Stimulated activated CD8-positive, alpha-beta memory T cell treated with anti-CD3 and anti-CD28 coated beads, Interleukin-15, amount 100 ng/mL, for 24 hours (primary cell): ENCODE measurements at regions not wholly inside any gene's neighbourhood (a gene's known extent, or its start where the extent isn't known, plus 50 kb on each side); places are given as distances from the start of the nearest gene placed in this dataset.

Source experiments
- DNase-seq: peaks from one replicate; pipeline ENCODE4 v3.0.0-alpha.2; 2020; ENCODE audit warnings: low read depth

DNA sequence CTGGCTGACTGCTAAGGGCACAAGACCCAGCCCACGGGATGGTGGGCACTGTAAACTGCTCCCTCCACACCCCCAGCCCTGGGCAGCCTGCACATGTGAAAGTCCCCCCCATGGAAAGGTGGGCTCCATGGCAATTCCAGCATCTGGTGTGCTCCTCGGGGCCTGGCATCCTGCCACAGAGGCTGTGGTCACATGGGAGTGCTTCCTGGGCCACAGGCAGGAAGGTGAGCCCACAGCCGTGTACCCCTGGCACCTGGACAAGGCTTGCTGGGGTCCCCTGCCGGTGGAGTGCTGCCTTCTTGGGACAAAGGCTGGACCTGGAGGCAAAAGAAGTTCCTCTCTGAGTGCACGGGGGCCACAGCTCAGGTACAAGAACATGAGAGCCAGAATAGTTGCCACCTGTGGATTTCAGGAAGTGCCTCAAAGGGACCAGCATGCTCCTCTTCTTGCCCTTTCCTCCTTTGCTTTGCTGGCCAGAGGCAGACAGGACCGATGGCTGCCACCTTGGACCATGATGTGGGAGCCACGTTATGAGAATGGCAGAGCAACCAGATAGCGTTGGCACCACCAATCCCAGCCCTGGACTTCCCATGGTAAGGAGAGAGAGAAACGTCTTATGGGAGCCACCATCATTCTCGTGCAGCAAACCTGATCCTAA lies 120.2 kb upstream of the MLN start:
- DNase-seq = no peak

DNA sequence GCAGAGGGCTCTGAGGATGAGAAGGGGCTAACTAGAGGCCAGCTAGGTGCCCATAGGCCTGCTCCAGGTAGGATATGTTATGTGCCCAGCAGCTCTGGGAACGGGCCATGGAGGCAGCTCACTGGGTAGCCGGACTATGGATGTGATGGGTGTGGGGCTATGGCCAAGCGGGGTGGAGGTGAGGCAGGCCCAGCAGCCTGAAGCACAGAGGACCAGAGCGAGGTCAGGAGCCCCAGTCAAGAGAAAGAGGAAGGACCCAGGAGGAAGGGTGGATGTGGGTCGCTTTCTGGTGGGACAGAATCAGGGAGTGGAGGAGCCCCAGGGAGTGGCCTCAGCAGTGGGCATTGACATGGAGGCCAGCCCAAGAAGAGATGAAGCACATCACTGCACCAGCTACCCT lies 117.9 kb upstream of the MLN start:
- no peak for DNase-seq

GRCh38 chr6:33918175-33918695 lies 114.4 kb upstream of the MLN start:
- no peak for DNase-seq

- DNase-seq = no peak
Observed at GRCh38 chr6:33915134-33915533, 111.3 kb upstream of the MLN start.

DNA sequence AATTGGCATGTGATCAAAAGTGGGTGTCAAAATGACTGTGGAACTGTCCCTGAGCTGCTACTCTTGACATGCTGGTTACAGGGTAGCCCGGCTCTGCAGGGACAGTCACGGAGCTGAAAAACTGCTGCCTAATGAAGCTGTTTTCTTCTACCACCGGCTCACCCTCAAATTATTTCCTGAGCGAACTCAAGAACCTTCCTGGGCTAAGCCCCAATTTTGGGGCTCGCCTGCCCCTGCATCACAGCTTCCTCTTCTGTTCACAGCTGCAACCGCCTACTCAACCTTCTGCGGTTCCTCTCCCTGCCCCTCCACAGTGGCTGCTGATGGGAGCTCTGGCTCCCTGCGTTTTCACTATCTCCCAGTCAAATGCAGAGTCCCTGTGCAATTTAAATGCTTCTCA lies 110.8 kb upstream of the MLN start:
- DNase-seq = no peak

- DNase-seq = no peak
Observed at GRCh38 chr6:33912195-33912594, 108.4 kb upstream of the MLN start.

GRCh38 chr6:33911488-33911887 lies 107.7 kb upstream of the MLN start:
- DNase-seq = no peak

GRCh38 chr6:33910594-33910993 lies 106.8 kb upstream of the MLN start:
- DNase-seq = no peak

DNA sequence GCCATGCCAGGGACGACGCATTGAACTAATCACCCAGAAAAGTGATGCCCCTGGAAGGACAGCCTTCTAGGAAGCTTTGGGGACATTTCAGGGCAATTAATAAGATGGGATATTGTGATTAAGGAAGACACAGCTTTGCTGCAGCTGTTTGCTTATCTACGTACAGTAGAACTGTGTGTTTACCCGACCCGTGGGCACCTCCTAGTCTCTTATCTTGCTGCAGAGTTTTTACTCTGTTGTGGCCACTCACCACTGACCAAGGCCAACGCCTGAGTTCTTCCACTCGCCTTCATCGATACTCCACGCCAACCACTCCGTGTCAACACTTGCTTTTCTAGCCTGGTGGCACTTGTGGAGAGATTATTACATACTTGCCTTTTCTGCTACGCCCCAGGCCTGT lies 105.9 kb upstream of the MLN start:
- no peak for DNase-seq

- DNase-seq = no peak
Observed at GRCh38 chr6:33908025-33908424, 104.2 kb upstream of the MLN start.

DNA sequence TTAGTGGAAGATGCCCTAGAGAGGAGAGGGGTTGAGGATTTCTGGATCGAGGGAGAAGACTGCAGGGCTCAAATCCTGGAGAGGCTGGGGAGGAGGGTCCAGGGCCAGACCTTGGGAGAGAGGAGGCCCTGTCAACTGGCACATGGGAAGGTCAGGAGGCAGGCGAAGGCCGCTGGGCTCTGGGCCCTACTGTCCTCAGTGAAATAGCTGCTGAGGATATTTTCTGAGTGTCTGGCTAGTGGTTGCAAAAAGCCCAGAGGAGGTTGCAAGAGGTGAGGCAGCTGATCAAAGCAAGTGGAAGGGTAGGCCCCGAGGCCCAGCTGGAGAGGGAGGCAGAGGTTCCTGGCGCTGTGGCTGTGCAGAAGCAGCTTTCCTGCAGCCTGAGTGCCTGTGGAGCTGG lies 103.4 kb upstream of the MLN start:
- DNase-seq = no peak

DNA sequence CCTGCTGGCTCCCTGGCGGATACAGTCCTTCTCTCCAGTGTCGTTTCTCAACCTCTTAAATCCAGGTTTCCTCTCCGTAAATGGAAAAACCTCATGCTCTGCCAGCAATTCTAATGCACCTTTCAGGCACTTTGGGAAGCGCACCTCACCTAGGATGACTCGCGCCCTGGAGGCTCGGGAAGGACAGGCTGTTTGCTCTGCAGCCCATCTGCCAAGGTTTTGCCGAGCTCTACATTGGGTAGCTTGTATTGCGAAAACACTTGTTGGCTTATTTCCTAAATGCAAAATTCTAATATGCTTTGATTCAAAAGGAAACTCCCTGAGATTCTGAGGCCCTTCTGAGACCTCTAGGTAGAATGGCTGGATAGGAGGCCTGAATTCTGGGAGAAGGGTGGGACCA lies 102.6 kb upstream of the MLN start:
- DNase-seq = no peak

DNA sequence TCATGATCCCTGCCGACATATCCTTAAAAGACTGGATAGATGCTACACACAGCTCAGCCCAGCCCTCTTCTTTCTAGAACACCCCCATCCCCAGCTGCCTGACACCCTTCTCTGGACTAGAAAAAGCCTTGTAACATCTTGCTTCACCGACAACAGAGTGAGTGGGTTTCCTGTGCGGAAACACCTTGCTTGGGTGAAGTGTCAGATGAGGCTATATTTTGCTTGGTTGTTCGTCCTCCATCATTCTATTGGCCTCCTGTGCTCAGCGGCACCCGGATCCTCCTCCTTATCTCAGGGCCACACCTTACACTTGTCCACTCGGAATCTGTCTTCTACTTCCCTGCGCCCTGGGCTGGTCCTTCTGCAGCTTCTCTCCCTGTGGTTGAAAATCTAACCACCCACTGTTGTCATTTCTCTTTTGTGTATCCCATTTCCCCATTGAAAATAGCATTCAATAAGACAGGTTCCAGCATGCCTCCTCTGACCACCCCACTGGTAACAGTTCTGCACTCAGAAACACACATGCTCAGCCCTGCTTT lies 101.3 kb upstream of the MLN start:
- no peak for DNase-seq

- no peak for DNase-seq
Observed at GRCh38 chr6:33904747-33905065, 100.9 kb upstream of the MLN start.

- no peak for DNase-seq
Observed at GRCh38 chr6:33904050-33904746, 100.4 kb upstream of the MLN start.

- DNase-seq = no peak
Observed at GRCh38 chr6:33903579-33903978, 99.8 kb upstream of the MLN start.

DNA sequence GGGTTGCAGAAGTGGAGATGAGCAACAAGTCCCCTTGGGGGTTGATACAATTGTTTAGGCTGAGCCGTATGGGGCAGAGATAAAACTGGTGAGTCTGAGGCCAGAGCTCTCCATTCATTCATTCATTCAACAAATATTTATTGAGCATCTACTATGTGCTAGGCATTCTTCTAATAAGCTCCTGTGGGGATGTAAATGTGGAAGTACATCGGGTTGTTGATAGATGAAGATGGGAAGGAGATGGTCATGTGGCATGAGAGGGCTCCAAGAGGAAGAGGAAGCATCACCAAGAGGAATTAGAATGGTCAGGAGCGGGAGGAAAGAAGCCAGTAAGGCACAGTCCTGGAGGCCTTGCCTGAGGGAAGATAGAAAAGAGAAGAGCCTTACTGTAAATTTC lies 98.7 kb upstream of the MLN start:
- DNase-seq = no peak

- DNase-seq = no peak
Observed at GRCh38 chr6:33901822-33902456, 98.1 kb upstream of the MLN start.

GRCh38 chr6:33898771-33899170 lies 95.0 kb upstream of the MLN start:
- DNase-seq = no peak

DNA sequence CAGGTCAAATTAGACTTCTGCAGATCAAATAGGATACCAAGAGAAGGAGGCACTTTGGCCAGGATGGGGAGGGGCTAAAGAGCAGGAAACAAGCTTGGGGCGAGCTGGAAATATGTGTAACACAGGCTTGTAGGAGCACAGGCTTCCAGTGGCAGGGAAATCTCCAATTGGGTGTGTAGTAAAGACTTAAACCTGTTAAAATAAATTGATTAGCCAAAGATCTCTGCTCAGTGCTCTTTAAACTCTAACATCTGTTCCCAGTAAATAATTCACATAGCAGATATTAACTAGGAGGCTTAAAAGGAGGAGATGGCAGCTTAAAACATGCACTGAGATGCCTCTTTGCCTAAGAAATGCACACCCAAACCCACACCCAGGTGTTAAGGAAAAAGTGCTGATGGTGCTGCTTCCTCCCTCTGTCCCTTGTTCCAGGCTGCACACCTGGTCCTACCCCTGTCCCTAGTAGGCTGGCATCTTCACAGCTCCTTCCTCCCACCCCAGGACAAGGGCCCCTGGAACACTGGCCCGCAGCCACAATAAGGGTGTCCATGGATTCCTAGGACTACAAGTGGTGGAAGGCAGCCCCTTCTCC lies 93.5 kb upstream of the MLN start:
- no peak for DNase-seq

DNA sequence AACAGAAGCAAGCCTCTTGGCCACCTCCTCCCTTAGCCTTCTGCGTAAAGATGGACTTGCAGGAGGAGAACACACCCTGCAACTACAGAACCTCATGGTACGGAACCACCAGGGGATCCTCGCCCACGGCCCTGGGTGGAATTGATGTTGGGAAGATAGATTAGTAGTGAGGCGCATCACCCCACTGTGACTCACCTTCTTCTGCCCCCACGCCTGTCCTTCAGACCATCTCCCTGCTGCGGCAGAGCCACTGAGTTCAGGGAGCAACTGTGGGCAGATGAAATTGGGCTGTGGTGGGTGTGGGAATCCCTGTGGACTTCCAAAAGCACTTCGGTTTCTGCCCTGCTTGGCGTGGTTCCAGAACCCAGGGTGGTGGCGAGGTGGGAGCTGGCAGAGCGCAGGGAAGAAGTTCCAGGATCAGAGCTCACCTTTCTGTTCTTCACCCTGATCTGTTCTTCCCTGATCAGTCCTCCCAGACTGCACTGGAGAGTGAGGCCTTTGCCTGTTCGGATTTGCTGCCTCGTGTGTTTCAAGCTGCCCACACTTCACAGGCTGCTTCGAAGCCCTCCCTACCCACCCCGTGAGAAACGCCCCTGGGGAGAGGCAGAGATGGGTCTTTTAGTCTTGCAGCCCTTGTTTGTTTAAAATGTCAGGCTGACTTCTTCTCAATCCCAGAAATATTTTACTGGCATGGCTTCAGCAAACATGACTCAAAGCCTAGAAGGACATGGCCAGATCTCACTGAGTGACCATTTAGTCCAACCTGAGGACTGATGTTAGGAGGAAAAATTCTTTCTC lies 92.8 kb upstream of the MLN start:
- DNase-seq = no peak

DNA sequence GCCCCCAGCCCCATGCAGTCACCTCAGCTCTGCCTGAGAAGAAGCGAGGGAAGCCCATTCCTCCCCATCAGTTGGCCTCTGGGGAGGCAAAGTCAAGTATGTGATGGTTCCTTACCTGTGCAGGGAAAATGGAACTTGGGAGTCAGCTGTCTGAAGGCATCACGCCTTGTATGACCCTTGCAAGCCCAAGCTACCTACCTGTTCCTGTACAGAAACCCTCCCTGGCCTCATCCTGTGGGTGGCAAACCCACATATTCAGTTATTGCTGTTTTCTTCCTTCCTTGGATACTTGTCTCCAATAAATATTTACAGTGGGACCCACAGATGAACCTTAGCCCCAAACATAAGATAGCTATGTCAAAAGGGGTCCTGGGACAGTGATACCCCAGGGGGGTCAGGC lies 92.2 kb upstream of the MLN start:
- no peak for DNase-seq
